ENCODE measurements at regions not wholly inside any gene's neighbourhood (a gene's known extent, or its start where the extent isn't known, plus 50 kb on each side); places are given as distances from the start of the nearest gene placed in this dataset.

GRCh38 chr21:41064334-41064791, 103.6 kb upstream of the BACE2 start:
- H3K23ac ChIP-seq (ENCODE audit: low read depth, low read length), result no peak overlapping the region
- H2AFZ ChIP-seq (replicated peaks; ENCODE audit: low read length, poor library complexity), result no peak overlapping the region
- WGBS, 2 experiments (ENCODE audit: extremely low coverage in 2 of 2, insufficient read length in 1 of 2), result 0% methylated on average over 1 of the region's 12 CpGs; no CpG with 5 or more reads in 1 of the 2 experiments
- H2AK5ac ChIP-seq (ENCODE audit: low read depth, low read length), result no peak overlapping the region
- H3K4me1 ChIP-seq (ENCODE audit: control insufficient read depth, insufficient read depth, low read length), result no peaks in the 10 kb centered on the region
- no peak overlapping the region for H3K4me3 ChIP-seq (ENCODE audit: insufficient read depth, low read depth, low read length)
- H3K56ac ChIP-seq (ENCODE audit: extremely low read depth, insufficient read depth, low read length), result no peak overlapping the region
- no peak overlapping the region for H4K91ac ChIP-seq (ENCODE audit: insufficient read depth, low read depth, low read length)
- H2BK20ac ChIP-seq (ENCODE audit: low read depth, low read length), result no peak overlapping the region
- H3K9me3 ChIP-seq (ENCODE audit: control insufficient read depth, insufficient read depth, low read length), result peaks cover 12% of the 10 kb centered on the region; the same call in 1 of the 2 replicates
- H4K5ac ChIP-seq (ENCODE audit: low read depth, low read length), result no peak overlapping the region
- H3K18ac ChIP-seq (ENCODE audit: low read depth, low read length), result no peak overlapping the region
- H3K27me3 ChIP-seq (ENCODE audit: control insufficient read depth, insufficient read depth, low read length), result no peaks in the 10 kb centered on the region
- in situ Hi-C loops (cut with MboI; ENCODE audit: low sequenced_read_pairs) (no loop called here), intact Hi-C loops (cut with micrococcal nuclease) (no loop called here), dilution Hi-C loops (cut with HindIII; ENCODE audit: low sequenced_read_pairs, unreplicated experiment) (no loop called here)
- H3K79me1 ChIP-seq (ENCODE audit: low read depth in 1 of 2, low read length in 2 of 2), result no peaks in the 10 kb centered on the region
- no TSS peak for BruUV-seq (replicated peaks)
- ChIA-PET POLR2A (ENCODE audit: unreplicated experiment) (no interaction called here), CTCF (no interaction called here)
- H2BK120ac ChIP-seq (ENCODE audit: low read depth, low read length), result no peak overlapping the region
- H2BK5ac ChIP-seq (ENCODE audit: low read depth, low read length, poor library complexity, severe bottlenecking), result no peak overlapping the region
- DNase-seq (no peak), ATAC-seq (ENCODE audit: low read depth) (no peak)
- TF ChIP-seq ELK1 (IDR thresholded peaks at IDR 0.05; ENCODE audit: borderline replicate concordance, low read depth, low read length), result no peak
- TF ChIP-seq CEBPB (IDR thresholded peaks at IDR 0.05; ENCODE audit: low read depth, low read length), result no peak
- TF ChIP-seq RFX5 (IDR thresholded peaks at IDR 0.05; ENCODE audit: low read depth, low read length), result no peak
- TF ChIP-seq USF2 (IDR thresholded peaks at IDR 0.05; ENCODE audit: low read depth, low read length), result no peak
- TF ChIP-seq POLR2A (IDR thresholded peaks at IDR 0.05; ENCODE audit: low read depth, low read length), result no peak
- TF ChIP-seq MXI1 (IDR thresholded peaks at IDR 0.05; ENCODE audit: borderline replicate concordance, low read depth, low read length), result no peak
- no peak for TF ChIP-seq CHD1 (IDR thresholded peaks at IDR 0.05; ENCODE audit: low read depth, low read length)
- no peak for TF ChIP-seq MAZ (IDR thresholded peaks at IDR 0.05; ENCODE audit: borderline replicate concordance, low read depth, low read length)
- no peak overlapping the region for H2AK9ac ChIP-seq (replicated peaks; ENCODE audit: low read depth, low read length, poor library complexity)
- no peak overlapping the region for H3K27ac ChIP-seq (ENCODE audit: insufficient read depth, low read length)
- H2BK15ac ChIP-seq (ENCODE audit: low read depth, low read length), result no peak overlapping the region
- no peak overlapping the region for H3K4ac ChIP-seq (ENCODE audit: low read depth, low read length)
- no peak overlapping the region for H3K9ac ChIP-seq (ENCODE audit: low read depth, low read length)
- no peak overlapping the region for H3K4me2 ChIP-seq (ENCODE audit: low read depth, low read length)
- no peaks in the 10 kb centered on the region for H4K20me1 ChIP-seq (ENCODE audit: insufficient read depth, low read length)
- no peak overlapping the region for H3K14ac ChIP-seq (replicated peaks; ENCODE audit: low read depth, low read length)
- no peak overlapping the region for H4K8ac ChIP-seq (ENCODE audit: low read depth in 2 of 2, low read length in 2 of 2)
- H3K36me3 ChIP-seq (ENCODE audit: control insufficient read depth, insufficient read depth, low read length), result no peaks in the 10 kb centered on the region
- H3K9me1 ChIP-seq (ENCODE audit: insufficient read depth, low read length), result no peaks in the 10 kb centered on the region
